AG04450 (cell line): ENCODE measurements at regions not wholly inside any gene's neighbourhood (a gene's known extent, or its start where the extent isn't known, plus 50 kb on each side); places are given as distances from the start of the nearest gene placed in this dataset.
"Not testable (repeated sequence)": the region's sequence is repeated elsewhere in the genome, so short reads cannot be mapped to it uniquely, and the experiment has no call there.

Source experiments
- CTCF ChIA-PET: fragments of 300-600, 350-600 bp; formaldehyde crosslinking; extraction: SDS; loops from one replicate; lab custom pipeline; 2022; ENCODE audit warnings: antibody characterized with exemption, inconsistent platforms; lab: Charles Lee
- POLR2A ChIA-PET: fragments of 350-600 bp; formaldehyde crosslinking; extraction: SDS; loops from one replicate; lab custom pipeline; 2021; ENCODE audit warnings: antibody characterized with exemption, inconsistent platforms; lab: Yijun Ruan, JAX
- DNase-seq: peaks from one replicate; pipeline ENCODE4 v3.0.0-alpha.2; 2011; ENCODE audit warnings: low read depth, low spot score
- H3K27ac ChIP-seq: one replicate; pipeline ENCODE4 v1.5.1; 2012; ENCODE audit warnings: low read depth, low read length, control low read depth
- H3K27me3 ChIP-seq: one replicate; pipeline ENCODE4 v1.6.0; 2012; ENCODE audit warnings: low read length; ENCODE audit not compliant: control insufficient read depth, insufficient read depth
- H3K4me3 ChIP-seq: 2 replicates; pipeline ENCODE4 v1.5.1; 2011; ENCODE audit warnings: mild to moderate bottlenecking, low read depth, low read length, control low read depth
- H3K9me3 ChIP-seq: 2 replicates; pipeline ENCODE4 v1.5.1; 2012; ENCODE audit warnings: low read length; ENCODE audit not compliant: control insufficient read depth, insufficient read depth
- CTCF ChIP-seq: IDR thresholded peaks from 2 replicates; pipeline ENCODE4 v1.5.1; 2011; ENCODE audit warnings: low read depth, low read length, control low read depth, inconsistent platforms

GRCh38 chr15:87739866-87740265 is 516.7 kb downstream of the NTRK3 start:
- H3K27me3 ChIP-seq = no peaks in the 10 kb centered on the region
- CTCF ChIA-PET = no interaction called here
- DNase-seq = no peak
- POLR2A ChIA-PET = no interaction called here
- no peak overlapping the region for H3K27ac ChIP-seq
- no peak overlapping the region for H3K4me3 ChIP-seq
- H3K9me3 ChIP-seq = no peaks in the 10 kb centered on the region; the same call in 1 of the 2 replicates
- TF ChIP-seq CTCF = no peak

- Histone ChIP-seq H3K27ac (no peak overlapping the region), H3K9me3 (no peaks in the 10 kb centered on the region; the same call in 1 of the 2 replicates), H3K4me3 (no peak overlapping the region), H3K27me3 (no peaks in the 10 kb centered on the region)
- TF ChIP-seq CTCF = no peak
- CTCF ChIA-PET = no interaction called here
- no peak for DNase-seq
- POLR2A ChIA-PET = no interaction called here
Measured at GRCh38 chr15:87739081-87739480, 517.5 kb downstream of the NTRK3 start.

- POLR2A ChIA-PET, CTCF ChIA-PET, H3K27me3 ChIP-seq, H3K9me3 ChIP-seq, H3K27ac ChIP-seq, DNase-seq, H3K4me3 ChIP-seq: not testable (repeated sequence)
Measured at GRCh38 chr15:87737460-87737859, 519.1 kb downstream of the NTRK3 start.

- Histone ChIP-seq H3K9me3 (no peaks in the 10 kb centered on the region; the same call in 1 of the 2 replicates), H3K4me3 (no peak overlapping the region), H3K27me3 (no peaks in the 10 kb centered on the region), H3K27ac (peak overlapping the region; percentile 25)
- DNase-seq = no peak
- TF ChIP-seq CTCF = no peak
- POLR2A ChIA-PET = no interaction called here
- CTCF ChIA-PET = no interaction called here
Measured at GRCh38 chr15:87736891-87737389, 519.6 kb downstream of the NTRK3 start.

GRCh38 chr15:87736401-87736800 is 520.1 kb downstream of the NTRK3 start:
- ChIA-PET CTCF (interaction anchor here (0.6 kb wide), 1 partner anchor 13 kb away, joined by 5 read pairs; no protein-coding TSS in a partner anchor), POLR2A (no interaction called here)
- H3K27ac ChIP-seq = no peak overlapping the region
- H3K4me3 ChIP-seq = no peak overlapping the region
- TF ChIP-seq CTCF = no peak
- H3K9me3 ChIP-seq = no peaks in the 10 kb centered on the region; the same call in 1 of the 2 replicates
- DNase-seq = peak; percentile 23
- H3K27me3 ChIP-seq = no peaks in the 10 kb centered on the region
